ENCODE measurements at regions not wholly inside any gene's neighbourhood (a gene's known extent, or its start where the extent isn't known, plus 50 kb on each side); places are given as distances from the start of the nearest gene placed in this dataset.

- no peaks in the 10 kb centered on the region for H3K36me3 ChIP-seq (ENCODE audit: control insufficient read depth, insufficient read depth, low read length)
- H3K4me3 ChIP-seq (replicated peaks; ENCODE audit: low read depth, low read length): no peak overlapping the region
- no peak for TF ChIP-seq CTCF (IDR thresholded peaks at IDR 0.05; ENCODE audit: insufficient read depth, low read length, poor library complexity, severe bottlenecking)
- H3K27me3 ChIP-seq (replicated peaks; ENCODE audit: control insufficient read depth, insufficient read depth, low read length): no peaks in the 10 kb centered on the region; the same call in 1 of the 2 replicates
- no peak for DNase-seq (ENCODE audit: extremely low read depth, insufficient read length)
Measured at GRCh38 chr1:199690496-199690895, 337.0 kb upstream of the NR5A2 start.

- TF ChIP-seq CTCF (IDR thresholded peaks at IDR 0.05; ENCODE audit: insufficient read depth, low read length, poor library complexity, severe bottlenecking): no peak
- DNase-seq (ENCODE audit: extremely low read depth, insufficient read length): no peak
- no peak overlapping the region for H3K4me3 ChIP-seq (replicated peaks; ENCODE audit: low read depth, low read length)
- no peaks in the 10 kb centered on the region; the same call in 1 of the 2 replicates for H3K27me3 ChIP-seq (replicated peaks; ENCODE audit: control insufficient read depth, insufficient read depth, low read length)
- H3K36me3 ChIP-seq (ENCODE audit: control insufficient read depth, insufficient read depth, low read length): no peaks in the 10 kb centered on the region
Measured at GRCh38 chr1:199691540-199691939, 336.0 kb upstream of the NR5A2 start.

GRCh38 chr1:199693724-199694123 lies 333.8 kb upstream of the NR5A2 start:
- TF ChIP-seq CTCF (IDR thresholded peaks at IDR 0.05; ENCODE audit: insufficient read depth, low read length, poor library complexity, severe bottlenecking): no peak
- Histone ChIP-seq H3K36me3 (ENCODE audit: control insufficient read depth, insufficient read depth, low read length) (no peaks in the 10 kb centered on the region), H3K4me3 (replicated peaks; ENCODE audit: low read depth, low read length) (no peak overlapping the region), H3K27me3 (replicated peaks; ENCODE audit: control insufficient read depth, insufficient read depth, low read length) (no peaks in the 10 kb centered on the region; the same call in 1 of the 2 replicates)
- DNase-seq (ENCODE audit: extremely low read depth, insufficient read length): no peak

GRCh38 chr1:199696225-199696624 lies 331.3 kb upstream of the NR5A2 start:
- no peak overlapping the region for H3K4me3 ChIP-seq (replicated peaks; ENCODE audit: low read depth, low read length)
- DNase-seq (ENCODE audit: extremely low read depth, insufficient read length): no peak
- H3K27me3 ChIP-seq (replicated peaks; ENCODE audit: control insufficient read depth, insufficient read depth, low read length): no peaks in the 10 kb centered on the region; the same call in 1 of the 2 replicates
- no peaks in the 10 kb centered on the region for H3K36me3 ChIP-seq (ENCODE audit: control insufficient read depth, insufficient read depth, low read length)
- no peak for TF ChIP-seq CTCF (IDR thresholded peaks at IDR 0.05; ENCODE audit: insufficient read depth, low read length, poor library complexity, severe bottlenecking)

GRCh38 chr1:199698222-199698621 lies 329.3 kb upstream of the NR5A2 start:
- no peak overlapping the region for H3K4me3 ChIP-seq (replicated peaks; ENCODE audit: low read depth, low read length)
- no peaks in the 10 kb centered on the region for H3K27me3 ChIP-seq (replicated peaks; ENCODE audit: control insufficient read depth, insufficient read depth, low read length)
- no peak for TF ChIP-seq CTCF (IDR thresholded peaks at IDR 0.05; ENCODE audit: insufficient read depth, low read length, poor library complexity, severe bottlenecking)
- no peak for DNase-seq (ENCODE audit: extremely low read depth, insufficient read length)
- H3K36me3 ChIP-seq (ENCODE audit: control insufficient read depth, insufficient read depth, low read length): no peaks in the 10 kb centered on the region

GRCh38 chr1:199700551-199700950 lies 327.0 kb upstream of the NR5A2 start:
- H3K4me3 ChIP-seq (replicated peaks; ENCODE audit: low read depth, low read length): no peak overlapping the region
- no peak for TF ChIP-seq CTCF (IDR thresholded peaks at IDR 0.05; ENCODE audit: insufficient read depth, low read length, poor library complexity, severe bottlenecking)
- no peaks in the 10 kb centered on the region for H3K27me3 ChIP-seq (replicated peaks; ENCODE audit: control insufficient read depth, insufficient read depth, low read length)
- no peaks in the 10 kb centered on the region for H3K36me3 ChIP-seq (ENCODE audit: control insufficient read depth, insufficient read depth, low read length)
- DNase-seq (ENCODE audit: extremely low read depth, insufficient read length): no peak

Data from GM06990 (cell line).